Naive thymus-derived CD4-positive, alpha-beta T cell (primary cell): ENCODE measurements at regions not wholly inside any gene's neighbourhood (a gene's known extent, or its start where the extent isn't known, plus 50 kb on each side); places are given as distances from the start of the nearest gene placed in this dataset.

ENCODE experiments used
- ATAC-seq: fragments of 150-1000 bp; cut with Tn5 transposase; 2 replicates; pipeline ENCODE4 v1.10.0; 2021; ENCODE audit warnings: mild to moderate bottlenecking, moderate library complexity
- CTCF ChIA-PET: fragments of 350-600 bp; sonication (Branson Sonifier 250); formaldehyde crosslinking; loops from one replicate; lab custom pipeline; 2021; ENCODE audit warnings: antibody characterized with exemption; lab: Charles Lee
- POLR2A ChIA-PET: fragments of 350-600 bp; sonication (Branson Sonifier 250); formaldehyde crosslinking; loops from one replicate; lab custom pipeline; 2021; ENCODE audit warnings: antibody characterized with exemption, inconsistent platforms; lab: Charles Lee
- DNase-seq, 9 donors: peaks; one replicate each; pipeline versions ENCODE4 v3.0.0 to v3.0.0-alpha.2; 2020 to 2022; ENCODE audit warnings: mixed read lengths in 1 of 9
- H3K27ac ChIP-seq: one replicate; pipeline ENCODE4 v1.7.0; 2013; ENCODE audit warnings: mild to moderate bottlenecking, low read depth, low read length, moderate library complexity
- H3K27me3 ChIP-seq, 2 donors: one replicate each; pipeline ENCODE4 v1.7.0; 2013; ENCODE audit warnings: low read length in 2 of 2, mild to moderate bottlenecking in 2 of 2, moderate library complexity in 2 of 2; ENCODE audit not compliant: control insufficient read depth in 2 of 2, insufficient read depth in 2 of 2
- H3K36me3 ChIP-seq, 3 experiments: 1 replicate in 2 of 3; 2 replicates in 1 of 3; pipeline ENCODE4 v1.7.0; 2013; ENCODE audit warnings: low read length in 3 of 3, mild to moderate bottlenecking in 3 of 3, moderate library complexity in 1 of 3; ENCODE audit not compliant: insufficient read depth in 3 of 3, control insufficient read depth in 2 of 3
- H3K4me1 ChIP-seq, 2 donors: one replicate each; pipeline ENCODE4 v1.7.0; 2013; ENCODE audit warnings: low read length in 2 of 2, mild to moderate bottlenecking in 2 of 2, moderate library complexity in 1 of 2; ENCODE audit not compliant: control insufficient read depth in 2 of 2, insufficient read depth in 2 of 2
- H3K4me3 ChIP-seq: 2 replicates; pipeline ENCODE4 v1.7.0; 2013; ENCODE audit warnings: mild to moderate bottlenecking, low read length
- H3K9me3 ChIP-seq, 3 experiments: 1 replicate in 2 of 3; 2 replicates in 1 of 3; pipeline ENCODE4 v1.7.0; 2013; ENCODE audit warnings: low read length in 3 of 3; ENCODE audit not compliant: control insufficient read depth in 2 of 3
- H3K27ac Mint-ChIP-seq, 9 donors: one replicate each; pipeline ENCODE4 v1.8.0; 2020 to 2022; ENCODE audit warnings: mixed read lengths in 9 of 9, mild to moderate bottlenecking in 8 of 9, moderate library complexity in 5 of 9, inconsistent platforms in 2 of 9
- H3K27me3 Mint-ChIP-seq, 5 donors: one replicate each; pipeline ENCODE4 v1.8.0; 2021 to 2022; ENCODE audit warnings: mixed read lengths in 5 of 5, mild to moderate bottlenecking in 1 of 5
- H3K36me3 Mint-ChIP-seq, 5 donors: one replicate each; pipeline ENCODE4 v1.8.0; 2020 to 2022; ENCODE audit warnings: mixed read lengths in 5 of 5, mild to moderate bottlenecking in 3 of 5, inconsistent platforms in 1 of 5
- H3K4me1 Mint-ChIP-seq, 7 donors: one replicate each; pipeline ENCODE4 v1.8.0; 2020 to 2022; ENCODE audit warnings: mixed read lengths in 7 of 7, mild to moderate bottlenecking in 3 of 7, inconsistent platforms in 1 of 7
- H3K4me3 Mint-ChIP-seq, 10 donors: one replicate each; pipeline ENCODE4 v1.8.0; 2020 to 2022; ENCODE audit warnings: mild to moderate bottlenecking in 10 of 10, mixed read lengths in 10 of 10, moderate library complexity in 6 of 10, inconsistent platforms in 2 of 10
- H3K9me3 Mint-ChIP-seq, 11 donors: one replicate each; pipeline ENCODE4 v1.8.0; 2020 to 2022; ENCODE audit warnings: mixed read lengths in 11 of 11, mild to moderate bottlenecking in 4 of 11, inconsistent platforms in 1 of 11, moderate library complexity in 1 of 11
- intact Hi-C, 2 donors: fragments of 100-400 bp; cut with micrococcal nuclease; formaldehyde crosslinking; loops; one replicate each; pipeline ENCODE4 v1.15.1; 2023

DNA sequence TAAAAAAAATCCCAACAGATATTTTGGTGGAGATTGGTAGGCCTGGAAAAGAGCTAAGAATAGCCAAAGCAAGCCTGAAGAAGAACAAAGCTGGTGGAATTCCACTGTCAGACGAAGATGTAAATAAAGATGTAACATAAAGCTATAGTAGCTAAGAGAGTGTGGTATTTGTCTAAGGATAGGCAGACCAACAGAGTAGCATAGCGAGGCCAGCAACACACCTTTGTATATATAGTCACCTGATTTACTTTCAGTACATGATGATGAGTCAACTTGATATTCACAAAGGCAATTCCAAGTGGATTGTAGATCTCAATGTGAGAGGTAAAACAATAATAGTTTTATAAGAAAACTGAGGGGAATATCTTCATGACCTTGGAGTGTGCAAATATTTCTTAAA is 53.6 kb upstream of the SYN2 start:
- Mint-ChIP-seq H3K4me3 (no peak overlapping the region), H3K4me1 (no peaks in the 10 kb centered on the region), H3K27ac (no peak overlapping the region), H3K9me3 (peaks cover 0 to 11% (median 1%) of the 10 kb centered on the region in 11 donors), H3K27me3 (peaks cover 0 to 33% (median 26%) of the 10 kb centered on the region in 5 donors), H3K36me3 (no peaks in the 10 kb centered on the region)
- ChIA-PET POLR2A (no interaction called here), CTCF (no interaction called here)
- no peak overlapping the region for H3K27ac ChIP-seq
- no peaks in the 10 kb centered on the region for H3K27me3 ChIP-seq
- peaks cover 0 to 5% (median 0%) of the 10 kb centered on the region in 3 experiments for H3K9me3 ChIP-seq
- no peak overlapping the region for H3K4me3 ChIP-seq
- no peak for ATAC-seq
- no peaks in the 10 kb centered on the region for H3K4me1 ChIP-seq
- intact Hi-C loops = no loop called here
- no peak for DNase-seq
- H3K36me3 ChIP-seq = no peaks in the 10 kb centered on the region

DNA sequence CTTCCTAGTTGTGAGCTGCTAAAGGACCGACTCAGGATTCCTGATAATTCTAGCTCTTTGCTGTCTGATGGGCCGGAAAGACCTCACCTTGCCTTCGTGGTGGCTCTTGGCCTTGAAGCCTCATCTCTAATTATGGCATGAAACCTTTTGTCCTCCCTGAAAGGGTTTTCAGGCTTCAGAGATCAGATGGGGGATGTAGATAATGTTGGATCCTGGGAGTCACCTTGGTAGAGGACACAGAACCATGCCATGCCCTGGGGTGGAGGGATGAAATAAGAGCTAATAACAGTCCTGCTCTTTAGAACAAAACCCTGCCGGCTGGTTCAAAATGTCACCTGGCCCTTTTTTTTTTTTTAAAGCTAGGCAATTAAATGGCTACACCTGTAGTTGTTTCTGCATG is 50.8 kb upstream of the SYN2 start:
- Histone ChIP-seq H3K4me3 (no peak overlapping the region), H3K27me3 (no peaks in the 10 kb centered on the region), H3K4me1 (no peaks in the 10 kb centered on the region), H3K36me3 (no peaks in the 10 kb centered on the region), H3K9me3 (no peaks in the 10 kb centered on the region), H3K27ac (no peak overlapping the region)
- ChIA-PET CTCF (interaction anchor here (0.7 kb wide), 1 partner anchor 1077 kb away, joined by 6 read pairs; no protein-coding TSS in a partner anchor), POLR2A (interaction anchor here (0.7 kb wide), 1 partner anchor 185 kb away, joined by 3 read pairs; no protein-coding TSS in a partner anchor)
- Mint-ChIP-seq H3K9me3 (peaks cover 0 to 6% (median 1%) of the 10 kb centered on the region in 11 donors), H3K27me3 (peaks cover 0 to 32% (median 20%) of the 10 kb centered on the region in 5 donors), H3K27ac (no peak overlapping the region), H3K4me3 (no peak overlapping the region), H3K36me3 (no peaks in the 10 kb centered on the region), H3K4me1 (no peaks in the 10 kb centered on the region)
- intact Hi-C loops = no loop called here
- no peak for ATAC-seq
- DNase-seq = no peak

- intact Hi-C loops = no loop called here
- H3K9me3 Mint-ChIP-seq = peaks cover 0 to 6% (median 1%) of the 10 kb centered on the region in 11 donors
- no peaks in the 10 kb centered on the region for H3K36me3 ChIP-seq
These were observed 50.4 kb upstream of the SYN2 start for GRCh38 chr3:11953778-11954177.

DNA sequence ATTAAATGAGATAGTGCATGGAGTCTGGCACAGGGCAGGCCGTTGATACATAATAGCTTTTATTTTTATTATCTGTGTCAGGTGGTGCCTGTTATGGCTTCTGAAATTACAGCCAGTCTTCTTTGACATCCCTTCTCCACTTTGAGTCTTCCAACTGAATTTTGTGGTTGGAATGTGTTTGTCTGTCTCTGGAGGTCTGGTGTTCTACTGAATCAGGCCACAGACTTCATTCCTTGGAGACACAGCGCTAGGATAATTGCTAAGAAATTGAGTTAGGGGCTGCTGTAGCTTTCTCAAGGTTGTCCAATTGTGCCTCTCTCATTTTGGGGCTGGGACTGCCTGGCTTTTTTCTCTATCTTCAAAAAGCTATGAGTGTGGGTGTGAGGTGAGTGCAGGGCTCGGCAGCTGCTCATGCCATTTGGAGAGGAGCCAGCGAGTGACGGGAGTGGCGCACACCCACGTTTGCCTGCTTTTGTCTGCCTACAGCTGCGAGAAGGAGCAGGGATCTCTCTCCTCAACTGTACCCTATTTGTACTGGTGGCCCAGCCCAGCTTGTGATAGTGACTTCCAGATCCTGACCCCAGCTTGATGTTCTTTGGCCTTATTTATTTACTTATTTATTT is 49.8 kb upstream of the SYN2 start:
- no peak for ATAC-seq
- H3K27me3 ChIP-seq = no peaks in the 10 kb centered on the region
- POLR2A ChIA-PET = no interaction called here
- peaks cover 0 to 2% (median 0%) of the 10 kb centered on the region in 3 experiments for H3K9me3 ChIP-seq
- no peak overlapping the region for H3K4me3 Mint-ChIP-seq
- no peaks in the 10 kb centered on the region for H3K4me1 ChIP-seq
- no peaks in the 10 kb centered on the region for H3K36me3 ChIP-seq
- peaks cover 0 to 28% (median 16%) of the 10 kb centered on the region in 5 donors for H3K27me3 Mint-ChIP-seq
- no peak overlapping the region for H3K27ac ChIP-seq
- intact Hi-C loops = no loop called here
- no peak for DNase-seq
- H3K36me3 Mint-ChIP-seq = peaks cover 0 to 2% (median 0%) of the 10 kb centered on the region in 5 donors
- no peak overlapping the region for H3K4me3 ChIP-seq
- CTCF ChIA-PET = no interaction called here
- H3K4me1 Mint-ChIP-seq = no peaks in the 10 kb centered on the region
- no peak overlapping the region for H3K27ac Mint-ChIP-seq
- peaks cover 0 to 9% (median 4%) of the 10 kb centered on the region in 11 donors for H3K9me3 Mint-ChIP-seq

More at GRCh38 chr3:11953778-11954177, 50.4 kb upstream of the SYN2 start:
- no peak overlapping the region for H3K4me3 ChIP-seq
- H3K27me3 ChIP-seq = no peaks in the 10 kb centered on the region
- DNase-seq = no peak
- ATAC-seq = no peak
- Mint-ChIP-seq H3K27me3 (peaks cover 0 to 32% (median 19%) of the 10 kb centered on the region in 5 donors), H3K27ac (no peak overlapping the region), H3K4me3 (no peak overlapping the region), H3K36me3 (no peaks in the 10 kb centered on the region), H3K4me1 (no peaks in the 10 kb centered on the region)
- POLR2A ChIA-PET = no interaction called here
- CTCF ChIA-PET = interaction anchor here (0.7 kb wide), 1 partner anchor 1076 kb away, joined by 6 read pairs; no protein-coding TSS in a partner anchor
- H3K9me3 ChIP-seq = no peaks in the 10 kb centered on the region
- no peak overlapping the region for H3K27ac ChIP-seq
- no peaks in the 10 kb centered on the region for H3K4me1 ChIP-seq
